ENCODE measurements at regions not wholly inside any gene's neighbourhood (a gene's known extent, or its start where the extent isn't known, plus 50 kb on each side); places are given as distances from the start of the nearest gene placed in this dataset.

DNA sequence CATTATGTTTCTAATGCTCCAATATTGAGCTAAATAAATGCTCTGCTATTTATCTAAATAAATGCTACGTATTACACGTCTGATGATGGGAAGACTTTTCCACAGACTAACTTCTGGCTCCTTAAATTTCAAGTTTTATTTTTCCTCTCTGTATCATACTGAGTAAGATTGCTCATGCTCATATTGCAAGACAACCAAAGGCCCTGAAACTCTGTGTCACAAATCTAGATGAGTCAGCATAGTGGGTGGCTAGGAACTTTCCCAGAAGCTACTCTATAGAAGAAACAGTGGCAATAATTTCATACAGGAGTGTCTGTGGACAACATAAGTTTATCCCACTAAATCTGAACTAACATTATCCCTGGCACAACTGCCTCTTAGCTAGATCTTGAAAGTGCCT is 53.0 kb upstream of the RFX3 start:
- Histone ChIP-seq H2AFZ (ENCODE audit: low read length) (no peak overlapping the region), H3F3A (ENCODE audit: low read depth) (peaks cover 4% of the 10 kb centered on the region; the same call in 1 of the 2 replicates), H3K4me2 (ENCODE audit: low read depth, low read length, poor library complexity, severe bottlenecking) (no peak overlapping the region), H3K9me2 (replicated peaks; ENCODE audit: low read depth, low read length) (no peaks in the 10 kb centered on the region), H3K9ac (ENCODE audit: low read depth, low read length, poor library complexity, severe bottlenecking) (no peak overlapping the region), H3K36me3 (ENCODE audit: insufficient read depth, low read length) (no peaks in the 10 kb centered on the region), H3K4me3 (ENCODE audit: low read length, poor library complexity, severe bottlenecking) (no peak overlapping the region), H4K20me1 (ENCODE audit: insufficient read depth, low read length, poor library complexity, severe bottlenecking) (no peaks in the 10 kb centered on the region), H3K27me3 (ENCODE audit: insufficient read depth, low read length, poor library complexity, severe bottlenecking) (no peaks in the 10 kb centered on the region), H3K9me3 (ENCODE audit: insufficient read depth, low read depth, low read length) (peaks cover 28% of the 10 kb centered on the region; the same call in 1 of the 2 replicates), H3K4me1 (ENCODE audit: insufficient read depth, low read length, poor library complexity, severe bottlenecking) (peaks cover 14% of the 10 kb centered on the region), H3K79me2 (ENCODE audit: insufficient read depth, low read length) (no peaks in the 10 kb centered on the region)
- no peak for TF ChIP-seq EZH2phosphoT487 (IDR thresholded peaks at IDR 0.05; ENCODE audit: borderline replicate concordance)
- TF ChIP-seq, protein P1, sequence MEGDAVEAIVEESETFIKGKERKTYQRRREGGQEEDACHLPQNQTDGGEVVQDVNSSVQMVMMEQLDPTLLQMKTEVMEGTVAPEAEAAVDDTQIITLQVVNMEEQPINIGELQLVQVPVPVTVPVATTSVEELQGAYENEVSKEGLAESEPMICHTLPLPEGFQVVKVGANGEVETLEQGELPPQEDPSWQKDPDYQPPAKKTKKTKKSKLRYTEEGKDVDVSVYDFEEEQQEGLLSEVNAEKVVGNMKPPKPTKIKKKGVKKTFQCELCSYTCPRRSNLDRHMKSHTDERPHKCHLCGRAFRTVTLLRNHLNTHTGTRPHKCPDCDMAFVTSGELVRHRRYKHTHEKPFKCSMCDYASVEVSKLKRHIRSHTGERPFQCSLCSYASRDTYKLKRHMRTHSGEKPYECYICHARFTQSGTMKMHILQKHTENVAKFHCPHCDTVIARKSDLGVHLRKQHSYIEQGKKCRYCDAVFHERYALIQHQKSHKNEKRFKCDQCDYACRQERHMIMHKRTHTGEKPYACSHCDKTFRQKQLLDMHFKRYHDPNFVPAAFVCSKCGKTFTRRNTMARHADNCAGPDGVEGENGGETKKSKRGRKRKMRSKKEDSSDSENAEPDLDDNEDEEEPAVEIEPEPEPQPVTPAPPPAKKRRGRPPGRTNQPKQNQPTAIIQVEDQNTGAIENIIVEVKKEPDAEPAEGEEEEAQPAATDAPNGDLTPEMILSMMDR (conservative IDR thresholded peaks at IDR 0.05; ENCODE audit: low read length), result no peak

DNA sequence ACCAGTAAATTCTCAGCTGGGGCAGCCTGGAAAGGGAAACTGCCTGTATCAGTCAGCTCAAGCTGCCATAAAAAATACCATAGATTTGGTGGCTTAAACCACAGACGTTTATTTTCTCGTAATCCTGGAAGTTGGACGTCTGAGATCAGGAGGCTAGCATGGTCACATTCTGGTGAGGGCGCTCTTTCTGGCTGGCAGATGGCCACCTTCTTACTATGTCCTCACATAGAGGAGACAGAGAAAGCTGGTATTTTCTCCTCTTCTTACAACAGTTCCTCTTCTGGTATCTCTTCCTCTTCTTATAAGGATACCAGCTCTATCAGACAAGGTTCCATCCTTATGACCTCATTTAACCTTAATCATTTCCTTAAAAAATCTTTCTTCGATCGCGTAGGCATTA is 50.5 kb upstream of the RFX3 start:
- no peak for TF ChIP-seq EZH2phosphoT487 (IDR thresholded peaks at IDR 0.05; ENCODE audit: borderline replicate concordance)
- TF ChIP-seq, protein P1 (conservative IDR thresholded peaks at IDR 0.05; ENCODE audit: low read length), result peak; percentile 41
- Histone ChIP-seq H3K4me3 (ENCODE audit: low read length, poor library complexity, severe bottlenecking) (peak overlapping the region; percentile 22), H3K36me3 (ENCODE audit: insufficient read depth, low read length) (no peaks in the 10 kb centered on the region), H3K4me2 (ENCODE audit: low read depth, low read length, poor library complexity, severe bottlenecking) (peak overlapping the region; percentile 64), H4K20me1 (ENCODE audit: insufficient read depth, low read length, poor library complexity, severe bottlenecking) (no peaks in the 10 kb centered on the region), H3K79me2 (ENCODE audit: insufficient read depth, low read length) (no peaks in the 10 kb centered on the region), H3K9ac (ENCODE audit: low read depth, low read length, poor library complexity, severe bottlenecking) (peak overlapping the region; percentile 14), H2AFZ (ENCODE audit: low read length) (no peak overlapping the region), H3K27me3 (ENCODE audit: insufficient read depth, low read length, poor library complexity, severe bottlenecking) (no peaks in the 10 kb centered on the region), H3K9me3 (ENCODE audit: insufficient read depth, low read depth, low read length) (peaks cover 19% of the 10 kb centered on the region; the same call in 1 of the 2 replicates), H3K4me1 (ENCODE audit: insufficient read depth, low read length, poor library complexity, severe bottlenecking) (peaks cover 29% of the 10 kb centered on the region), H3K9me2 (replicated peaks; ENCODE audit: low read depth, low read length) (no peaks in the 10 kb centered on the region), H3F3A (ENCODE audit: low read depth) (peaks cover 4% of the 10 kb centered on the region; the same call in 1 of the 2 replicates)

DNA sequence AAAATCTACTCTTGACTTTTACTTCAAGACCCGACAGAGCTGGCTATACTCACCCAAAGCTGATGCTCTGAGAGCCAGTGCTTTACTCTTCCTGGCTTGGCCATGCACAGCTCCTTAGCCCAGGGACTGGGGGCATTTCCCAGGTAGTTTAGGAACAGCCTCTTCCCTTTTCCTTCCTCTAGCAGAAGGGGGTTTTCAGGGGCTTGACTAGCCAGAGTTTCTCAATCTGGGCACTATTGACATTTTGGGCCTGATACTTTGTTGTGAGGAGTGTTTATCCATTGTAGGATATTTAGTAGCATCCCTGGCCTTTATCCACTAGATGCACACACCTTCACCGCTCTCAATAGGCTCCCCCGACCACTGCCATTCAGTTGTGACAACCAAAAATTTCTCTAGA is 50.0 kb upstream of the RFX3 start:
- Histone ChIP-seq H3K9me2 (replicated peaks; ENCODE audit: low read depth, low read length) (no peaks in the 10 kb centered on the region), H3K27me3 (ENCODE audit: insufficient read depth, low read length, poor library complexity, severe bottlenecking) (no peaks in the 10 kb centered on the region), H3F3A (ENCODE audit: low read depth) (peaks cover 4% of the 10 kb centered on the region; the same call in 1 of the 2 replicates), H3K4me2 (ENCODE audit: low read depth, low read length, poor library complexity, severe bottlenecking) (peak overlapping the region; percentile 64), H4K20me1 (ENCODE audit: insufficient read depth, low read length, poor library complexity, severe bottlenecking) (no peaks in the 10 kb centered on the region), H3K9ac (ENCODE audit: low read depth, low read length, poor library complexity, severe bottlenecking) (peak overlapping the region; percentile 14), H3K9me3 (ENCODE audit: insufficient read depth, low read depth, low read length) (peaks cover 14% of the 10 kb centered on the region; the same call in 1 of the 2 replicates), H3K36me3 (ENCODE audit: insufficient read depth, low read length) (no peaks in the 10 kb centered on the region), H3K4me1 (ENCODE audit: insufficient read depth, low read length, poor library complexity, severe bottlenecking) (peaks cover 32% of the 10 kb centered on the region), H3K79me2 (ENCODE audit: insufficient read depth, low read length) (no peaks in the 10 kb centered on the region), H2AFZ (ENCODE audit: low read length) (no peak overlapping the region), H3K4me3 (ENCODE audit: low read length, poor library complexity, severe bottlenecking) (peak overlapping the region; percentile 22)
- TF ChIP-seq EZH2phosphoT487 (IDR thresholded peaks at IDR 0.05; ENCODE audit: borderline replicate concordance), result no peak
- TF ChIP-seq, protein P1 (conservative IDR thresholded peaks at IDR 0.05; ENCODE audit: low read length), result no peak

All from Loucy (cell line).